ENCODE measurements at regions not wholly inside any gene's neighbourhood (a gene's known extent, or its start where the extent isn't known, plus 50 kb on each side); places are given as distances from the start of the nearest gene placed in this dataset.
"Not testable (repeated sequence)": the region's sequence is repeated elsewhere in the genome, so short reads cannot be mapped to it uniquely, and the experiment has no call there.

- ChIA-PET POLR2A (no interaction called here), CTCF (no interaction called here)
- no peaks in the 10 kb centered on the region for H3K9me3 ChIP-seq (ENCODE audit: control insufficient read depth, insufficient read depth, low read depth, low read length)
- H3K27ac ChIP-seq (ENCODE audit: extremely low read depth, low read depth, low read length) = no peak overlapping the region
- H3K36me3 ChIP-seq (ENCODE audit: control insufficient read depth in 2 of 2, insufficient read depth in 1 of 2, low read length in 2 of 2) = no peaks in the 10 kb centered on the region
- H3K4me1 ChIP-seq (ENCODE audit: control insufficient read depth, insufficient read depth, low read length) = no peaks in the 10 kb centered on the region
- TF ChIP-seq ZNF157 (tag by site-specific recombination; IDR thresholded peaks at IDR 0.05) (no peak), ZNF239 (tag by site-specific recombination; IDR thresholded peaks at IDR 0.05) (no peak), RBAK (tag by site-specific recombination; IDR thresholded peaks at IDR 0.05) (no peak), ZNF10 (tag by site-specific recombination; IDR thresholded peaks at IDR 0.05) (no peak), ZNF274 (IDR thresholded peaks at IDR 0.05; ENCODE audit: low read length) (no peak), ZNF274 (tag by site-specific recombination; IDR thresholded peaks at IDR 0.05; ENCODE audit: borderline replicate concordance) (no peak), ZBTB26 (tag by site-specific recombination; optimal IDR thresholded peaks at IDR 0.05) (no peak), MEIS1 (CRISPR knock-in tag; IDR thresholded peaks at IDR 0.05; ENCODE audit: borderline replicate concordance) (no peak)
- H3K4me3 ChIP-seq (ENCODE audit: low read depth, low read length) = no peak overlapping the region
Measured at GRCh38 chr10:118930614-118931013, 98.9 kb upstream of the NANOS1 start.

GRCh38 chr10:118931436-118931835 lies 98.1 kb upstream of the NANOS1 start:
- no peak overlapping the region for H3K27ac ChIP-seq (ENCODE audit: extremely low read depth, low read depth, low read length)
- ChIA-PET POLR2A (no interaction called here), CTCF (no interaction called here)
- no peaks in the 10 kb centered on the region for H3K36me3 ChIP-seq (ENCODE audit: control insufficient read depth in 2 of 2, insufficient read depth in 1 of 2, low read length in 2 of 2)
- TF ChIP-seq ZNF146 (tag by site-specific recombination; IDR thresholded peaks at IDR 0.05) (0 out of 2 replicates have a peak, but pooled peaks have one; percentile 24), ZNF169 (tag by site-specific recombination; IDR thresholded peaks at IDR 0.05) (no peak), ZSCAN5A (tag by site-specific recombination; IDR thresholded peaks at IDR 0.05) (0 out of 2 replicates have a peak, but pooled peaks have one; percentile 32), SETDB1 (IDR thresholded peaks at IDR 0.05; ENCODE audit: insufficient read length, low read length) (peak; percentile 47)
- no peaks in the 10 kb centered on the region for H3K9me3 ChIP-seq (ENCODE audit: control insufficient read depth, insufficient read depth, low read depth, low read length)
- no peak overlapping the region for H3K4me3 ChIP-seq (ENCODE audit: low read depth, low read length)
- no peaks in the 10 kb centered on the region for H3K4me1 ChIP-seq (ENCODE audit: control insufficient read depth, insufficient read depth, low read length)

- H3K27ac ChIP-seq (ENCODE audit: extremely low read depth, low read depth, low read length); CTCF ChIA-PET; H3K36me3 ChIP-seq (ENCODE audit: control insufficient read depth in 2 of 2, insufficient read depth in 1 of 2, low read length in 2 of 2); H3K4me1 ChIP-seq (ENCODE audit: control insufficient read depth, insufficient read depth, low read length); H3K9me3 ChIP-seq (ENCODE audit: control insufficient read depth, insufficient read depth, low read depth, low read length); H3K4me3 ChIP-seq (ENCODE audit: low read depth, low read length); POLR2A ChIA-PET: not testable (repeated sequence)
Measured at GRCh38 chr10:118932154-118932553, 97.4 kb upstream of the NANOS1 start.

- POLR2A ChIA-PET = no interaction called here
- Histone ChIP-seq H3K9me3 (ENCODE audit: control insufficient read depth, insufficient read depth, low read depth, low read length) (no peaks in the 10 kb centered on the region), H3K4me1 (ENCODE audit: control insufficient read depth, insufficient read depth, low read length) (no peaks in the 10 kb centered on the region), H3K4me3 (ENCODE audit: low read depth, low read length) (no peak overlapping the region), H3K27ac (ENCODE audit: extremely low read depth, low read depth, low read length) (no peak overlapping the region), H3K36me3 (ENCODE audit: control insufficient read depth in 2 of 2, insufficient read depth in 1 of 2, low read length in 2 of 2) (no peaks in the 10 kb centered on the region)
- no peak for TF ChIP-seq SETDB1 (IDR thresholded peaks at IDR 0.05; ENCODE audit: insufficient read length, low read length)
- TF ChIP-seq ZSCAN30 (tag by site-specific recombination; IDR thresholded peaks at IDR 0.05) = no peak
- no peak for TF ChIP-seq ZNF645 (tag by site-specific recombination; IDR thresholded peaks at IDR 0.05)
- no peak for TF ChIP-seq ZNF169 (tag by site-specific recombination; IDR thresholded peaks at IDR 0.05)
- CTCF ChIA-PET = no interaction called here
Measured at GRCh38 chr10:118937226-118937625, 92.3 kb upstream of the NANOS1 start.
